ENCODE measurements at regions not wholly inside any gene's neighbourhood (a gene's known extent, or its start where the extent isn't known, plus 50 kb on each side); places are given as distances from the start of the nearest gene placed in this dataset.

DNA sequence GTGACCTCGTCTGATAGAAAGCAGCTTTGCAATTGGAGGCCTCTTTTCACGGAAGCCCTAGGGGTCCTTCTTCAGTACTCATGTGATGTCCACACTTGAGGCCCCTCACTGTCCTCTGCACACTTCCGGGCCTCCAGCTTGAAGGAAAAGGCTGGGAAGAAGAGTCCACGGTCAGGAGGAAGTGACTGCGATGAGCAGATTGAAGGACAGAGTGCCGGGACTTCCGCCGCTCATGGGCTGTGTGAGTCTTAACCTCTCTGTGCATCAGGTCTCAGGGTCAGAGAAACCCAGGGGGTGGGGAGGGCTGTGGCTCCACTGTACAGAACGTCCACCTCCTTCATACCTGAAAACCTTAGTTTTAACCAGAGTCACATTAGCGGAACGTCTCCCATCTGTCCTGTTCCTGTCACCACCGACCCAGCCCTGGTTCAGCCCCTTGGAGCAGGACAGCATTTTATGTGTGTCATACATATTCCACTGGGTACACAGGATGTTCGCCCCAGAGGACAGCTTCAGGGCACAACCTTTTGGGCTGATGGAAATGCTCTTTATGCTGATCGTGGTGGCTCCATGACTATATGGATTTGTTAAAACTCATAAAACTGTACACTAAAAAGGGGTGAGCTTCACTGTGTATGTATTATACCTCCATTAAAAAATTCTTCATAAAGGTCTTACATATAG lies 51.0 kb upstream of the SORCS2 start:
- Histone ChIP-seq H3K36me3 (no peaks in the 10 kb centered on the region), H3K4me1 (peaks cover 0 to 6% (median 0%) of the 10 kb centered on the region in 4 donors), H3K27ac (no peak overlapping the region), H3K27me3 (no peaks in the 10 kb centered on the region), H3K4me3 (no peak overlapping the region), H3K9me3 (no peaks in the 10 kb centered on the region)
- TF ChIP-seq, protein P1, sequence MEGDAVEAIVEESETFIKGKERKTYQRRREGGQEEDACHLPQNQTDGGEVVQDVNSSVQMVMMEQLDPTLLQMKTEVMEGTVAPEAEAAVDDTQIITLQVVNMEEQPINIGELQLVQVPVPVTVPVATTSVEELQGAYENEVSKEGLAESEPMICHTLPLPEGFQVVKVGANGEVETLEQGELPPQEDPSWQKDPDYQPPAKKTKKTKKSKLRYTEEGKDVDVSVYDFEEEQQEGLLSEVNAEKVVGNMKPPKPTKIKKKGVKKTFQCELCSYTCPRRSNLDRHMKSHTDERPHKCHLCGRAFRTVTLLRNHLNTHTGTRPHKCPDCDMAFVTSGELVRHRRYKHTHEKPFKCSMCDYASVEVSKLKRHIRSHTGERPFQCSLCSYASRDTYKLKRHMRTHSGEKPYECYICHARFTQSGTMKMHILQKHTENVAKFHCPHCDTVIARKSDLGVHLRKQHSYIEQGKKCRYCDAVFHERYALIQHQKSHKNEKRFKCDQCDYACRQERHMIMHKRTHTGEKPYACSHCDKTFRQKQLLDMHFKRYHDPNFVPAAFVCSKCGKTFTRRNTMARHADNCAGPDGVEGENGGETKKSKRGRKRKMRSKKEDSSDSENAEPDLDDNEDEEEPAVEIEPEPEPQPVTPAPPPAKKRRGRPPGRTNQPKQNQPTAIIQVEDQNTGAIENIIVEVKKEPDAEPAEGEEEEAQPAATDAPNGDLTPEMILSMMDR (IDR thresholded peaks at IDR 0.05) = no peak
- TF ChIP-seq POLR2A (IDR thresholded peaks at IDR 0.05) (no peak), EP300 (IDR thresholded peaks at IDR 0.05) (no peak)
- WGBS, 2 donors = 72 to 74% methylated on average over 14 of the region's 14 CpGs
- DNase-seq (ENCODE audit: low spot score in 2 of 2) = no peak

- 74 to 85% methylated on average over 5 to 6 of the region's 8 CpGs for WGBS, 2 donors
- TF ChIP-seq, protein P1 (IDR thresholded peaks at IDR 0.05) = no peak
- no peak for TF ChIP-seq EP300 (IDR thresholded peaks at IDR 0.05)
- TF ChIP-seq POLR2A (IDR thresholded peaks at IDR 0.05) = no peak
- no peaks in the 10 kb centered on the region for H3K36me3 ChIP-seq
- H3K4me3 ChIP-seq = no peak overlapping the region
- no peaks in the 10 kb centered on the region for H3K27me3 ChIP-seq
- peaks cover 0 to 11% (median 0%) of the 10 kb centered on the region in 4 donors for H3K4me1 ChIP-seq
- no peaks in the 10 kb centered on the region for H3K9me3 ChIP-seq
- DNase-seq (ENCODE audit: low spot score in 2 of 2) = no peak
- no peak overlapping the region for H3K27ac ChIP-seq
Measured at GRCh38 chr4:7140692-7141069, 51.7 kb upstream of the SORCS2 start.

DNA sequence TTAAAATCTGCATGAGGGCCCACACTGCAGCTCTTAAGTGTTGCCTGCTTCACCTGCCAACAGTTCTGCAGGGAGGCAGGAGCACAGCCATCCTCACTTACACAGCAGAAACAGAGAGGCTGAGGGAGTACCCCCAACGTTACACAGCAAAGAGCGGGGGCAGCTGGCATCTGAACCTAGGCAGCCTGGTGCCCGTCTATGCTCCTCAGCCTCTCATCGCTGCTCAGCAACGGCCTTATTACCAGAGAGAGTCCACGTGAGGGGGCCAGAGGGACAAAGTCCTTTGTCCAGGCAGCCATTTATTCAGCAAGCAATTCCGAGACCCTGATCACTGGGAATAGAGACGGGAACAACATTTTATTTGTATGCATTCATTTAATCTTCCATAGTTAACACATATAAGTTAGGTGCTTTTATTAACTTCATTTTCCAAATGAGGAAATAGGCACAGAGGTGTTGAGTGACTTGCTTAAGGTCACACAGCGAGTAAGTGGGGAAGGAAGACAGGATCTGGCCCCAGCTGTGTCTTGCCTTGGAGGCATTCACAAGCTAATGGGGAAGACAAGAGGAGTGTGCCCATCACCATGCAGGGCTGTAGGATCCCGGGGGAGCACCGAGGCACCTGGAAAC lies 52.2 kb upstream of the SORCS2 start:
- no peak overlapping the region for H3K4me3 ChIP-seq
- H3K27me3 ChIP-seq = no peaks in the 10 kb centered on the region
- TF ChIP-seq, protein P1 (IDR thresholded peaks at IDR 0.05) = no peak
- TF ChIP-seq EP300 (IDR thresholded peaks at IDR 0.05) (no peak), POLR2A (IDR thresholded peaks at IDR 0.05) (no peak)
- H3K27ac ChIP-seq = no peak overlapping the region
- no peak for DNase-seq (ENCODE audit: low spot score in 2 of 2)
- H3K9me3 ChIP-seq = no peaks in the 10 kb centered on the region
- 75 to 82% methylated on average over 11 of the region's 11 CpGs for whole genome bisulfite sequencing, 2 donors
- H3K36me3 ChIP-seq = no peaks in the 10 kb centered on the region
- H3K4me1 ChIP-seq = peaks cover 0 to 16% (median 2%) of the 10 kb centered on the region in 4 donors

DNA sequence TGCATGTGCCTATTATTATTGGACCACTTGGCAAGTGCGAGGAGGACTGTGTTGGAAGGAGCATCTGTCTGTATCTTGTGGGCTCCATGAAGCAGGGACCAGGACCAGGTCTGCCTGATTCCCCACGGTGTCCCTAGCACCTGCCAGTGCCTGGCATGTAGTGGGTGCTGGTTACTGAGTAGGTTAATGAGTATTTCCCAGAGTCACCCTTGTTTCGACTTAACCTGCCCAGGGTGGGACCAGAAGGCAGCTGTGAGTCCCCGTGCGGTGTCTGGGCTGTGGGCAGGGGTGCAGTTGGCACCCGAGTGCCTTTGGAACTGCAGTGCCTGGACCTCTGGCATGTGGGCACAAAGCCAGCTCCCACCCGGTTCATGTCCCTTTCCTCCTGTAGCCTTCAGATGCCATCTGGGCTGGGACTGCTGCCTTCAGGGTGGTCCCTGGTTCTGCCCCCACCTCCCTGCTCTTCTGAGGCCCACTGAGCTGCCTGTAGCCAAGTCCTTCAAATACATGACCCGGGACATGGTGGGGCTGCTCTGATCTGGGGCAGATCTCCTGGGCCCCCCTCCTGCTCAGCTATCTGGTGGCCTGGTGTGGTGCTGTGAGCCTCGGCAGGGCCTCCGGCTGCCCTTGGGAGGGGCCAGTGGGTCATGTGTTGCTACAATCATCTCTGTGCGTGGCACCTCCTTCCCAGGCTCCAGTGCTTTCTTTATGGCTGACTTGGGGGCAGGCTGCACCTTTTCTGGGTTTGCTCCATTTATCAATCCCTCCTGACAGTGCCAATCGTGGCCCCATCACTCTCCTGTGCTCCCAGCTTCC lies 53.0 kb upstream of the SORCS2 start:
- no peak overlapping the region for H3K27ac ChIP-seq
- DNase-seq (ENCODE audit: low spot score in 2 of 2) = no peak
- no peaks in the 10 kb centered on the region for H3K27me3 ChIP-seq
- no peak overlapping the region for H3K4me3 ChIP-seq
- H3K4me1 ChIP-seq = peaks cover 0 to 21% (median 4%) of the 10 kb centered on the region in 4 donors
- TF ChIP-seq, protein P1 (IDR thresholded peaks at IDR 0.05) = no peak
- no peak for TF ChIP-seq EP300 (IDR thresholded peaks at IDR 0.05)
- TF ChIP-seq POLR2A (IDR thresholded peaks at IDR 0.05) = no peak
- no peaks in the 10 kb centered on the region for H3K9me3 ChIP-seq
- WGBS, 2 donors = 52 to 63% methylated on average over 12 of the region's 12 CpGs
- no peaks in the 10 kb centered on the region for H3K36me3 ChIP-seq
